ENCODE measurements at regions not wholly inside any gene's neighbourhood (a gene's known extent, or its start where the extent isn't known, plus 50 kb on each side); places are given as distances from the start of the nearest gene placed in this dataset.

DNA sequence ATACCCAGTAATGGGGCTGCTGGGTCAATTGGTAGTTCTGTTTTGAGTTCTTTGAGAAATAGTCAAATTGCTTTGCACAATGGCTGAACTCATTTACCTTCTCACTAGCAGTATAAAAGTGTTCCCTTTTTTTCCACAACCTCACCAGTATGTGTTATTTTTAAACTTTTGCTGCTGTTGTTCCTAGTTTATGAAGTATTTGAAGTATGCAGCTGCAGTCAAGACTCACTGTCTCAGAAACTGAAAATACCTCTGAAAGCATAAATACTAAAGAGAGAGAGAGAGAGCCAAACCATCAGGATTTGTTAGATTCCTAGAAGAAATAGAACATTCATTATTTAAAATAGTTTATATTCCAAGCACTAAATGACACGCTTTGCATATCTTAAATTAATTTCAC lies 764.2 kb downstream of the NTRK3 start:
- DNase-seq = no peak
- H3K36me3 ChIP-seq (ENCODE audit: control insufficient read depth in 4 of 4, insufficient read depth in 4 of 4, low read length in 3 of 4) = no peaks in the 10 kb centered on the region
- H3K27me3 ChIP-seq (replicated peaks in 2 of 5; ENCODE audit: control insufficient read depth in 4 of 5, insufficient read depth in 5 of 5, low read length in 4 of 5) = no peaks in the 10 kb centered on the region
- H3K4me1 ChIP-seq (ENCODE audit: control extremely low read depth in 1 of 4, control insufficient read depth in 4 of 4, insufficient read depth in 4 of 4, low read length in 3 of 4) = no peaks in the 10 kb centered on the region
- no peaks in the 10 kb centered on the region for H3K9me3 ChIP-seq (ENCODE audit: control extremely low read depth in 1 of 5, control insufficient read depth in 4 of 5, insufficient read depth in 2 of 5, low read depth in 1 of 5, low read length in 4 of 5)
- CTCF ChIA-PET = no interaction called here
- POLR2A ChIA-PET = no interaction called here
- no CpG with 5 or more reads among the region's 1 CpG for WGBS (ENCODE audit: insufficient coverage)
- H3K27ac ChIP-seq (ENCODE audit: insufficient read depth in 1 of 2, low read depth in 1 of 2, low read length in 2 of 2, poor library complexity in 1 of 2, severe bottlenecking in 2 of 2) = no peak overlapping the region
- H3K4me3 ChIP-seq (ENCODE audit: control insufficient read depth in 1 of 7, extremely low read depth in 1 of 7, insufficient read depth in 4 of 7, low read depth in 2 of 7, low read length in 6 of 7) = no peak overlapping the region

DNA sequence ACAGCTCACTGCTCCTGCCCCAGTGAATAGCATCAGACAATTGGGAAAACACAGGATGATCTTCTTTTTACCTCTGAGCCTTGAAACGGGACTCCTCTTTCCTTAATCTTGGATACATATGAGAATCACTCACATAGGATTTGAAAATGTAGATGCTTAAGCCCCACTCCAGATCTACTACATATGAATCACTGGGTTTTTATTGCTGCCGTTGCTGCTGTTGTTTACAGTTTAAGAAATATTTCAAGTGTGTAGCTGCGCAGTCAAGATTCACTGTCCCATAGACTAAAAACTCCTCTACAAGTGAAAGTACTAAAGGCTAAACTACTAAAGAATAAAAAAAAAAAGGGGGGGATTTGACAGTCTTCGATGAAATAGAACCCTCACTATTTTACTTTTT lies 765.9 kb downstream of the NTRK3 start:
- H3K27ac ChIP-seq (ENCODE audit: insufficient read depth in 1 of 2, low read depth in 1 of 2, low read length in 2 of 2, poor library complexity in 1 of 2, severe bottlenecking in 2 of 2) = no peak overlapping the region
- WGBS (ENCODE audit: insufficient coverage) = no CpG with 5 or more reads among the region's 4 CpGs
- CTCF ChIA-PET = no interaction called here
- no peak for DNase-seq
- no peak overlapping the region for H3K4me3 ChIP-seq (ENCODE audit: control insufficient read depth in 1 of 7, extremely low read depth in 1 of 7, insufficient read depth in 4 of 7, low read depth in 2 of 7, low read length in 6 of 7)
- no peaks in the 10 kb centered on the region for H3K4me1 ChIP-seq (ENCODE audit: control extremely low read depth in 1 of 4, control insufficient read depth in 4 of 4, insufficient read depth in 4 of 4, low read length in 3 of 4)
- H3K27me3 ChIP-seq (replicated peaks in 2 of 5; ENCODE audit: control insufficient read depth in 4 of 5, insufficient read depth in 5 of 5, low read length in 4 of 5) = no peaks in the 10 kb centered on the region
- H3K36me3 ChIP-seq (ENCODE audit: control insufficient read depth in 4 of 4, insufficient read depth in 4 of 4, low read length in 3 of 4) = no peaks in the 10 kb centered on the region
- POLR2A ChIA-PET = no interaction called here
- H3K9me3 ChIP-seq (ENCODE audit: control extremely low read depth in 1 of 5, control insufficient read depth in 4 of 5, insufficient read depth in 2 of 5, low read depth in 1 of 5, low read length in 4 of 5) = peaks cover 0 to 2% (median 0%) of the 10 kb centered on the region in 5 experiments

DNA sequence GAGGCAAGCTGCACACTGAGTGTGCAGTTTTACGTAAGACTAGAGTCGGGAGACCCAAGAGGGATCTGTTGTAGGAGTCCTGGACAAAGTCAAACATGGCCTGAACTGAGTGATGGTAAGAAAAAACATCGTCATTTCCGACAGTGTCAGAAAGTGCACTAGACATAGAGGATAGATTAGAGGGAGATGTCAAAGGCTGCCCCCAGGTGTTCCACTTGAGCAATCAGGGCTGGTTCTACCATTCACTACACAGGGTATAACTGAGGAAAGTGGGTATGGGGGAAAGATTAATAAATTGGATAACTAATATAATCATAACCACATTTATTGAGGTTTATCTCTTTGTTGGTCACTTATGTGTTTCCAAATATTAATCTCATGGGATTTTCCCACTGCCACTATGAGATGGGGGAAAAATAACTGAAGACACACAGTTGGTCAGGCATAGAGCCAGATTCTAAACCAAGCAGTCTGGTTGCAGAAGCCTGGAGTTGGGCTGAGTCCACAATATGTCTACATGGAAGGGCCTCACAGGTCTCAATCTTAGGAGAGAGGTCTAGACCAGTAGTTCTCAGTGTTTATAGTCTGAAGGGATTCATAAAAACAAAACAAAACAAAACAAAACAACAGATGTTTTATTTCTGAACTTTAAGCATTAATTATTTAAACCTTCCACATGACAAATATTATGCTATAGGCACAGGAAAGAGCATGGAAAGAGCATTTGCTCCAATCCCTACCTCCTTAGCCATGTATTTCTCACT lies 766.5 kb downstream of the NTRK3 start:
- CTCF ChIA-PET = interaction anchor here (0.6 kb wide), 1 partner anchor 399 kb away, joined by 4 read pairs; no protein-coding TSS in a partner anchor
- POLR2A ChIA-PET = no interaction called here
- H3K36me3 ChIP-seq (ENCODE audit: control insufficient read depth in 4 of 4, insufficient read depth in 4 of 4, low read length in 3 of 4) = no peaks in the 10 kb centered on the region
- 93% methylated on average over 4 of the region's 4 CpGs for WGBS (ENCODE audit: insufficient coverage)
- no peak overlapping the region for H3K4me3 ChIP-seq (ENCODE audit: control insufficient read depth in 1 of 7, extremely low read depth in 1 of 7, insufficient read depth in 4 of 7, low read depth in 2 of 7, low read length in 6 of 7)
- no peak overlapping the region for H3K27ac ChIP-seq (ENCODE audit: insufficient read depth in 1 of 2, low read depth in 1 of 2, low read length in 2 of 2, poor library complexity in 1 of 2, severe bottlenecking in 2 of 2)
- H3K9me3 ChIP-seq (ENCODE audit: control extremely low read depth in 1 of 5, control insufficient read depth in 4 of 5, insufficient read depth in 2 of 5, low read depth in 1 of 5, low read length in 4 of 5) = peaks cover 0 to 2% (median 0%) of the 10 kb centered on the region in 5 experiments
- H3K27me3 ChIP-seq (replicated peaks in 2 of 5; ENCODE audit: control insufficient read depth in 4 of 5, insufficient read depth in 5 of 5, low read length in 4 of 5) = no peaks in the 10 kb centered on the region
- DNase-seq = no peak
- H3K4me1 ChIP-seq (ENCODE audit: control extremely low read depth in 1 of 4, control insufficient read depth in 4 of 4, insufficient read depth in 4 of 4, low read length in 3 of 4) = no peaks in the 10 kb centered on the region

DNA sequence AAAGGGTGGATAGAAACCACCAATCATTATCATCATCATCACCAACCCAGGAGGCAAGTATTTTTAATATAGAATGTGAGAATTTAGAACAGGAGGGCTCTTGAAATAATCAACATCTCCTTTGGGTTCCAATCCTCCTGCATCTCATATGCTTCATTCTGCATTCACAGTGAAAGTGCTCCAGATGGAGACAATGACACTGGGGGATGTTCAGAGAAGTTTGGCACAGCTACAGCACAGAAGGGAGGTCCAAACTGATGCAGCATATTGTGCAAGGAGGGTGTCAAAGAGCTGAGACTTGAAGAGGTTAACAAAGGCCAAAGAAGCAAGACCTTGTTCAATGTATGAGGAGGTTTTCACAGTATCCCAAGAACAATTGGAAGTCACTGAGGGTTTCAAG lies 767.1 kb downstream of the NTRK3 start:
- H3K9me3 ChIP-seq (ENCODE audit: control extremely low read depth in 1 of 5, control insufficient read depth in 4 of 5, insufficient read depth in 2 of 5, low read depth in 1 of 5, low read length in 4 of 5) = peaks cover 0 to 2% (median 0%) of the 10 kb centered on the region in 5 experiments
- ChIA-PET POLR2A (no interaction called here), CTCF (interaction anchor here (0.6 kb wide), 1 partner anchor 400 kb away, joined by 4 read pairs; no protein-coding TSS in a partner anchor)
- no peak for DNase-seq
- no peak overlapping the region for H3K4me3 ChIP-seq (ENCODE audit: control insufficient read depth in 1 of 7, extremely low read depth in 1 of 7, insufficient read depth in 4 of 7, low read depth in 2 of 7, low read length in 6 of 7)
- H3K27ac ChIP-seq (ENCODE audit: insufficient read depth in 1 of 2, low read depth in 1 of 2, low read length in 2 of 2, poor library complexity in 1 of 2, severe bottlenecking in 2 of 2) = no peak overlapping the region
- H3K27me3 ChIP-seq (replicated peaks in 2 of 5; ENCODE audit: control insufficient read depth in 4 of 5, insufficient read depth in 5 of 5, low read length in 4 of 5) = no peaks in the 10 kb centered on the region
- no peaks in the 10 kb centered on the region for H3K36me3 ChIP-seq (ENCODE audit: control insufficient read depth in 4 of 4, insufficient read depth in 4 of 4, low read length in 3 of 4)
- H3K4me1 ChIP-seq (ENCODE audit: control extremely low read depth in 1 of 4, control insufficient read depth in 4 of 4, insufficient read depth in 4 of 4, low read length in 3 of 4) = no peaks in the 10 kb centered on the region

DNA sequence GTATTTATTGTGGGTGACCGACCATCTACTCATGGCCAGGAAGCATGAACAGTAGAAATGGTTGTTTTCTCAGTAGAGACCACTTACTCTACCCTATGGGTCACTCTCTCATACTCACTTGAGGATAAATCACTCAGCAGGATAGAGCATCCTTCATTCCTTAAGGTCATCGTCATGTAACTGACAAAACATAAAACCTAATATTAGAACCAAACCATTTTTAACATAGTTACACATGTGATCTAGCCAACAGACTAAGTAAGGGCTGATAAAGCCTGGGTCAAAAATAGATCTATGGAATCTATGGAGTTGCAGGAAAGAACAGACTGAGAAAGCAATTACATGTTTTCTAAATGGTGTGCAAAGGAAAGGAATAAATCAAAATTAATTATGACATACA lies 769.1 kb downstream of the NTRK3 start:
- CTCF ChIA-PET = no interaction called here
- no peak for DNase-seq
- WGBS (ENCODE audit: insufficient coverage) = 100% methylated on average over 2 of the region's 2 CpGs
- Histone ChIP-seq H3K9me3 (ENCODE audit: control extremely low read depth in 1 of 5, control insufficient read depth in 4 of 5, insufficient read depth in 2 of 5, low read depth in 1 of 5, low read length in 4 of 5) (peaks cover 0 to 2% (median 0%) of the 10 kb centered on the region in 5 experiments), H3K27me3 (replicated peaks in 2 of 5; ENCODE audit: control insufficient read depth in 4 of 5, insufficient read depth in 5 of 5, low read length in 4 of 5) (no peaks in the 10 kb centered on the region), H3K27ac (ENCODE audit: insufficient read depth in 1 of 2, low read depth in 1 of 2, low read length in 2 of 2, poor library complexity in 1 of 2, severe bottlenecking in 2 of 2) (no peak overlapping the region), H3K4me3 (ENCODE audit: control insufficient read depth in 1 of 7, extremely low read depth in 1 of 7, insufficient read depth in 4 of 7, low read depth in 2 of 7, low read length in 6 of 7) (no peak overlapping the region), H3K4me1 (ENCODE audit: control extremely low read depth in 1 of 4, control insufficient read depth in 4 of 4, insufficient read depth in 4 of 4, low read length in 3 of 4) (no peaks in the 10 kb centered on the region), H3K36me3 (ENCODE audit: control insufficient read depth in 4 of 4, insufficient read depth in 4 of 4, low read length in 3 of 4) (no peaks in the 10 kb centered on the region)
- POLR2A ChIA-PET = no interaction called here

DNA sequence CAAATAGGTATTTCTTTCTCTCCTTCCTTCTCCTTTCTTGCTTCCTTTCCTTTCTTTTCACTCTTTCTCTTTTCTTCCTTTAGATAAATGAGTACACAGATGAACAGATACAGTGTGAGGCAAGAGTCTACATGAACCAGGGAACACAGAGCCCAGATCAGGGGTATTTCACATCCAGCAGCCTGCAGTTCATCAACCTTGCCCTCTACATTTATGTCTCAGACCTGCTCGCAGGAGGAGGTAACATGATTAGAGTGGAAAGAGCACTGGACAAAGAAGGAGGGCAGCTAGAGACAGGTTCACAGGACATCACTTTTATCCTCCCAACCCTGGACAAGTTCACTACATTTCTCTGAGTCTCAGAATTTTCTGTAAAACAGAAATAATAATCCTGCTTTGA lies 773.1 kb downstream of the NTRK3 start:
- no peak overlapping the region for H3K27ac ChIP-seq (ENCODE audit: insufficient read depth in 1 of 2, low read depth in 1 of 2, low read length in 2 of 2, poor library complexity in 1 of 2, severe bottlenecking in 2 of 2)
- H3K36me3 ChIP-seq (ENCODE audit: control insufficient read depth in 4 of 4, insufficient read depth in 4 of 4, low read length in 3 of 4) = no peaks in the 10 kb centered on the region
- ChIA-PET CTCF (no interaction called here), POLR2A (no interaction called here)
- no peaks in the 10 kb centered on the region for H3K27me3 ChIP-seq (replicated peaks in 2 of 5; ENCODE audit: control insufficient read depth in 4 of 5, insufficient read depth in 5 of 5, low read length in 4 of 5)
- no peaks in the 10 kb centered on the region for H3K4me1 ChIP-seq (ENCODE audit: control extremely low read depth in 1 of 4, control insufficient read depth in 4 of 4, insufficient read depth in 4 of 4, low read length in 3 of 4)
- DNase-seq = no peak
- no CpG with 5 or more reads among the region's 1 CpG for WGBS (ENCODE audit: insufficient coverage)
- no peak overlapping the region for H3K4me3 ChIP-seq (ENCODE audit: control insufficient read depth in 1 of 7, extremely low read depth in 1 of 7, insufficient read depth in 4 of 7, low read depth in 2 of 7, low read length in 6 of 7)
- peaks cover 0 to 2% (median 0%) of the 10 kb centered on the region in 5 experiments for H3K9me3 ChIP-seq (ENCODE audit: control extremely low read depth in 1 of 5, control insufficient read depth in 4 of 5, insufficient read depth in 2 of 5, low read depth in 1 of 5, low read length in 4 of 5)

DNA sequence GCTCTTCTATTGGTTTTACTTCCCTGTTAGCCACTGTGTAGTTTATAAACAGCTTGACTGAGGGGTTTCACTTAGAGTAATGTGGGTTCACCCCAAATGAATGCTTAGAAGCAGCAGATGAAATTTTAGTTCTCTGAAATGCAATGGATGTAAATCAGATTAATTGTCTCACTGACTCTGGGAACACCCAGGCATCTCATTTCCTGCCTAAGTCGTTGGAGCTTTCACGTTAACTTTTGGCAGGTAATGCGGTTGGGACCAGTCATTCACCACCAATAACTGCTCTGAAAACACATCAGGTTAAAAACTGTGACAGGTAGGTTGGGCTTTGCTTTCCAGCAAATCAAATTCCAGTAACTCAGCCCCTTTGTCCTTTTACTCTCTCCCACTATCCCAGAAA lies 775.4 kb downstream of the NTRK3 start:
- no peaks in the 10 kb centered on the region for H3K27me3 ChIP-seq (replicated peaks in 2 of 5; ENCODE audit: control insufficient read depth in 4 of 5, insufficient read depth in 5 of 5, low read length in 4 of 5)
- no peak overlapping the region for H3K4me3 ChIP-seq (ENCODE audit: control insufficient read depth in 1 of 7, extremely low read depth in 1 of 7, insufficient read depth in 4 of 7, low read depth in 2 of 7, low read length in 6 of 7)
- H3K27ac ChIP-seq (ENCODE audit: insufficient read depth in 1 of 2, low read depth in 1 of 2, low read length in 2 of 2, poor library complexity in 1 of 2, severe bottlenecking in 2 of 2) = no peak overlapping the region
- H3K36me3 ChIP-seq (ENCODE audit: control insufficient read depth in 4 of 4, insufficient read depth in 4 of 4, low read length in 3 of 4) = no peaks in the 10 kb centered on the region
- POLR2A ChIA-PET = no interaction called here
- WGBS (ENCODE audit: insufficient coverage) = 79% methylated on average over 2 of the region's 3 CpGs
- H3K4me1 ChIP-seq (ENCODE audit: control extremely low read depth in 1 of 4, control insufficient read depth in 4 of 4, insufficient read depth in 4 of 4, low read length in 3 of 4) = peaks cover 0 to 3% (median 0%) of the 10 kb centered on the region in 4 experiments
- DNase-seq = no peak
- CTCF ChIA-PET = no interaction called here
- H3K9me3 ChIP-seq (ENCODE audit: control extremely low read depth in 1 of 5, control insufficient read depth in 4 of 5, insufficient read depth in 2 of 5, low read depth in 1 of 5, low read length in 4 of 5) = peaks cover 0 to 2% (median 0%) of the 10 kb centered on the region in 5 experiments

Data from common myeloid progenitor, CD34-positive (primary cell).